Glomerular visceral epithelial cell (primary cell): ENCODE measurements at regions not wholly inside any gene's neighbourhood (a gene's known extent, or its start where the extent isn't known, plus 50 kb on each side); places are given as distances from the start of the nearest gene placed in this dataset.
A peak's percentile ranks its signal among the peaks of the same experiment; 100 is the strongest.
"Not testable (repeated sequence)": the region's sequence is repeated elsewhere in the genome, so short reads cannot be mapped to it uniquely, and the experiment has no call there.

ENCODE experiments used
- DNase-seq: peaks from one replicate; pipeline ENCODE4 v3.0.0-alpha.2; 2016; ENCODE audit errors: extremely low spot score

DNA sequence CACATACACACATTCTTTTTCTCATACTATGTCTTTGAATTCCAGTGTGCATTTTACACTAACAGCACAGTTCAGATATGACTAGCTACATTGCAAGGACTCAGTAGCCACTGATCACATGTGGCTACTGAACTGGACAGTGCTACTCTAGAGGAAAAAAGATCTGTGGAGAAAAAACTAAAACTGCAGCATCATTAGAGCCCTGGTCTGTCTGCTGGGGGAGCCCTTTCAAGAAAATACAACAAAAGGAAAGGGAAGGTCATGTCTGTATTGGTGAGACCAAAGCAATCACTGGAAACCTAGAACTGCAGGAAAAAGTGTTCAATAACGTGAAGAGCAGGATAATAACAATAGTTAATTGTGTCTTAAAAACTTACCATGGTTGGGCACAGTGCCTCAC, 132.3 kb upstream of the JARID2 start:
- DNase-seq: no peak

GRCh38 chr6:15114061-15114460, 131.8 kb upstream of the JARID2 start:
- no peak for DNase-seq

GRCh38 chr6:15116889-15117288, 129.0 kb upstream of the JARID2 start:
- no peak for DNase-seq

DNA sequence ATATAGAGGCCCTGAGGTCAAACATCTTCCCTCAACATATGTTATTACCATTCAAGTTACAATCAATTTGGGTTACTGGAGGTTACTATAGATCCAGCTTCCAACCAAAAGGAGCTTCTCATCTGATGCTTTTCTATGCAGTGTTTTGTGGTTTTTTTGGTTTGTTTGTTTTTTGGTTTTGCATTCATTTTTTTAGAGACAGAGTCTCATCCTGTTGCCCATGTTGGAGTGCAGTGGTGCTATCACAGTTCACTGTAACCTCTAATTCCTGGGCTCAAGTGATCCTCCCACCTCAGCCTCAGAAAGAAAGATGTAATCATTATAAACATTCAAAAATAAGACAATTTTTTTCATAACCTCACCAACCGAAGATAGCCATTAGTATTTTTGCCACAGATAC, 124.4 kb upstream of the JARID2 start:
- DNase-seq: no peak

DNA sequence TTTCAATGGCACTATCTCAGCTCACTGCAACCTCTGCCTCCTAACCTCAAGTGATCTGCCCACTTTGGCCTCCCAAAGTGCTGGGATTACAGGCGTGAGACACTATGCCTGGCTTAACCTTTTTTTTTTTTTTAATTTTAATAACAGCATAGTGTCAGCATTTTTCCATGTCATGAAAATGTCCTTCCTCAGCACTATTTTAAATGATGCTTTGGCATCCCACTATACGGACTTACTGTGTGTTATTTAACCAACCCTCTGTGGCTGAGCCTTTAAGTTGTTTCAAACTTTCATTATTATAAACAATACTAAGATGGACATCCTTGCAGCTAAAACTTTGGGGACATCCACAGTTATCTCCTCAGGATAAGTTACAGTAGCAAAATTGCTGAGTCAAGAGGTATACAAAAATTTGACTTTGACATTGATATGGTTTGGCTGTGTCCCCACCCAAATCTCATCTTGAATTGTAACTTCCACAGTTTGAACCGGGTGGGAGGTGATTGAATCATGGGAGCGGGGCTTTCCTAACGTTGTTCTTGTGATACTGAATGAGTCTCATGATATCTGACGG, 123.8 kb upstream of the JARID2 start:
- no peak for DNase-seq

- no peak for DNase-seq
These were observed 116.0 kb upstream of the JARID2 start for GRCh38 chr6:15129887-15130286.

DNA sequence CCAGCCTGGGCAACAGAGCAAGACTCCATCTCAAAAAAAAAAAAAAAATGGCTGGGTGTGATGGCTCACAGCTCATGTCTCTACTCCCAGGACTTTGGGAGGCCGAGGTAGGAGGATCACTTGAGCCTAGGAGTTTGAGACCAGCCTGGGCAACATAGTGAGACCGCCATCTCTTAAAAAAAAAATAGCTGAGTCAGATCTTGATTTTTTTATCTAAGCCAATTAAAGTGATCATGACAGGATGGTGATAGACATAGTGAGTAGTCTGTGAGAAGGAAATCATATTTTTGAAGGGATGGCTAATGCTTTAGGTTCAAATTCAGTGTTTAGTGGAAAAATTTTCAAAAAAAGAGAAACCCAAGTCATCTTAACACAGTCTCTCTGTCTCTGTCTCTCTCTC, 114.6 kb upstream of the JARID2 start:
- DNase-seq: no peak

- no peak for DNase-seq
These were observed 114.2 kb upstream of the JARID2 start for GRCh38 chr6:15131651-15132061.

GRCh38 chr6:15132167-15132566, 113.7 kb upstream of the JARID2 start:
- DNase-seq: no peak

GRCh38 chr6:15132854-15133670, 112.8 kb upstream of the JARID2 start:
- peak; percentile 90 for DNase-seq

DNA sequence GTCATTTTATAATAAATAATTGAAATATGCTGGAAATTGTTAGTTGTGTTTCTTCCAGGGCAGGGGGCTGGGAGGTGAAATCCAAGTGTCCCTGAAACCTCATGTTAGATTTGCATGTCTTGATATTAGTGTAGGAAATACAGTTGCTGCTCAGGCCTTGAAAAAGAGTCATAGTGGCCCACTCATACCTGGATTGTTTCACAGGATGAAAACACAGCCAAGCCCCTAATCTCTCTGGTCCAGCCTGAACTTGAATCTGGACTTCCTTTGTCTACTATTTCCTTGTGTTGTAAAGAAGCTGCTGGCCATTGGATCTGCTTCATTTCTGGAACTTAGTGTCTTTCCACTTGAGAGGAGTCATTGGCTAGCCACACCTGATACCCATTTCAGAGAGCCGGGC, 108.8 kb upstream of the JARID2 start:
- DNase-seq: no peak

DNA sequence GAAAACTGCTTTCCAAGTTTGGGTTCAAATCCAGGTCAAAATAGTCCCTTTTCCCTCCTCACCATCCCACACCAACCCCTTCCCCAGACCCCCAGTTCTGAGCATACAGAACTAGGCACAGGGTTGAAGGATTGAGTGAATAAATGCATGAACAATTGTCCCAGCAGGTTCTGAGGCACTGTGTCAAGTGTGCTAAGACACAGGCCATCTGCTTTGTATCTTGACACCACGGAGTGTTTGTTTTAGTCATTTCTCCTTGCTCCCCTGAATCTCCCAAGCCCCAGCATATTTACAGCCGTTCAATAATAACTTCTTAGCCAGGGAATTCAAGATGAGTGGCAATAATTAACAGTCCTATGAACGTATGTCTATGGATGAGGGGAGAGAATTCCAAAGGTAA, 102.8 kb upstream of the JARID2 start:
- DNase-seq: no peak

DNA sequence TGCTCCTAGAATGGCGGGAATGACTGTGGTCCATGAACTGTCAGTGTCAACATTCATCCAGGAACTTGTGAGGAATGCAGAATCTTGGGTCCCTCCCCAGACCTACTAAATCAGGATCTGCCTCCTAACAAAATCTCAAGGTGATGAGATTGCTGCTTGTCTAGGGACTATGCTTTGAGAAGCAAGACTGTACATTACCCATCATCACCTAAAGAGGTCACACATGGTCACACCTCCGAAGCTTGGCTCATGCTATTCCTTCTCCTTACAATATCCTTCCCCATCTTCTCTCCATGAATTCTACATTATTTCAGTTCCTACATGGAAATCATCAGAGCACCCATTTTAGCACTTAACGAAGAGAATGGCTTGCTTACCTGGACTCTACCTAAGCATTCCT, 102.3 kb upstream of the JARID2 start:
- DNase-seq: no peak

GRCh38 chr6:15145821-15146220, 100.0 kb upstream of the JARID2 start:
- DNase-seq: no peak

DNA sequence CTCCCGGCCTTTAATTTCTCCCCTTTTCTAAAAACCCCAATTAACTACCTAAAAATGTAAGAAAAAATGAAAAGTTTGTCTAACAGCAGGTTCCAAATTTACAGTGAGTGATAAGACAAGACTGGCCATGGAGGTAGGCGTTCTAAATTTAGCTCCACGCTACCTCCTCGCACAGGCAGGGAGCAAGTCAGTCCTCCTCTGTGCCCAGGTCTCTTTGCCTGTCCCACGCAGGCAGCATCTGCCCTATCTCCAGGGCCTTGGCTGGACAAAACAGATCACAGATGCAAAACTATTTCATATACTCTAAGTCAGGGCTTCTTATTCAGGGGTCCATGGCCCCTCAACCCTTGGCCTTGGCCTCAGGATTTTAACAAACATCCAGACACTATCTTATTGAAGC, 98.0 kb upstream of the JARID2 start:
- DNase-seq: no peak

GRCh38 chr6:15148356-15148946, 97.4 kb upstream of the JARID2 start:
- DNase-seq: peak; percentile 92

DNA sequence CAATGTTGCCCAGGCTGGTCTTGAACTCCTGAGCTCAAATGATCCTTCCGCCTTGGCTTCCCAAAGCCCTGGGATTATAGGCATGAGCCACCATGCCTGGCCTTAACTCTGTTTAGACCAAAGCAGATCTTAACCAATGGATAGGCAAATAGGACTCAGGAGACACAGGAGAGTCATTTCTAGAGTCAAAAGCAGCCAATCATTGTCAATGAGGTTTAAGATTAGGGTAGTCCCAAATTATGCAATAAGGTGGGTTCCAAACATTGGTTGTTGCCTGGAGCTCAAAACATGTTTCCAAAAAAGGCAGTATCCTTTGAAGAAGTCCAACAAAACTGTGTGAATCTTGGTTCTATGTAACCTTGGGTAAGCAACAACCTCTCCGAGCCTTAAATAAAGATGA, 95.7 kb upstream of the JARID2 start:
- no peak for DNase-seq

DNA sequence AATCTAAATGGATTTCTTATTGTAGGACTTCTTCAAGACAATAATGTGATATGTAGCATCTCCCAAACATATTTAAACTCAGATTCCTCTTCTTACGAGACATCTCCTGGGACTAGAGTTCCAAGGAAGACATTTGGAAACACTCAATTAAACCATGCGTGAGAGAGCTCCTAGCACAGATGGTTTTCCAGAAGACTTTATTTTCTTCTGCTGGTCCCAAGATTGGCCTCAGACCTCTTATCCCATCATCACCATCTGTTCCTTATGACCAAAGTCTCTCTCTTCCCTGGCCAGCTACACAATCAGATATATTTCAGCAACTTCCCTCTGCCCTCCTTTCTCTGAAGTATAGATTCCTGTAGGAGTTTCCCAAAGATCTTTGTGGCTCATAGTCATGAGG, 93.2 kb upstream of the JARID2 start:
- no peak for DNase-seq

- no peak for DNase-seq
These were observed 92.7 kb upstream of the JARID2 start for GRCh38 chr6:15153191-15153590.

DNA sequence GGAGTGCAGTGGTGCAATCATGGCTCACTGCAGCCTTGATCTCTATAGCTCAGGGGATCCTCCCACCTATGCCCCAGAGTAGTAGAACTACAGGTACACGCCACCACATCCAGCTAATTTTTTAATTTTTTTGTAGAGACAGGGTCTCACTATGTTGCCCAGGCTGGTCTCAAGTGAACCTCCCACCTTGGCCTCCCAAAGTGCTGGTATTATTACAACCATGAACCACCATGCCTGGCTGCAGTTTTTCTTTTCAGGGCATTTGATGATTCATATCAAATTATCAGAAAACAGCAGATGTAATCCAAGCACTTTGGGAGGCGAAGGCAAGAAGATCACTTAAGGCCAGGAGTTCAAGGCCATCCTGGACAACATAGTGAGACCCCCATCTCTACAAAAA, 88.4 kb upstream of the JARID2 start:
- DNase-seq: no peak

- DNase-seq: no peak
These were observed 86.8 kb upstream of the JARID2 start for GRCh38 chr6:15158821-15159619.

DNA sequence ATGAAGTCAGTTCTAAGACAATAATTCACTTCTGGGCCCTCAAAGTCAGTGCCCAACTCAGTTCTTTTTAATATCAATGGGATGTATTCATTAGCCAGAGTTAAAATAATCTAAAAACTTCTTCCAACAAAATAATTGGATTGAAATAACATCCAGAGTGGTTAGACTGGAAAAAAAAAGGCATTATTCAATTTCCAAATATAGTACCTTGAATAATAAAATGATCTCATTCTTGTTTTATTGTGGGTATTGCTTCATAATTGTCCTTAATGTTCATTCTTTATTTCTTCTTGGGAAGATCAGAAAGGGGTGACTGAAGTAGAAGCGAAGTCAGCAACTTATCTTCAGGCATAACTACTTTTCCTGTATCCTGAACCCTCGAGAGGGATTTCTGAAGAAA, 85.1 kb upstream of the JARID2 start:
- no peak for DNase-seq

DNA sequence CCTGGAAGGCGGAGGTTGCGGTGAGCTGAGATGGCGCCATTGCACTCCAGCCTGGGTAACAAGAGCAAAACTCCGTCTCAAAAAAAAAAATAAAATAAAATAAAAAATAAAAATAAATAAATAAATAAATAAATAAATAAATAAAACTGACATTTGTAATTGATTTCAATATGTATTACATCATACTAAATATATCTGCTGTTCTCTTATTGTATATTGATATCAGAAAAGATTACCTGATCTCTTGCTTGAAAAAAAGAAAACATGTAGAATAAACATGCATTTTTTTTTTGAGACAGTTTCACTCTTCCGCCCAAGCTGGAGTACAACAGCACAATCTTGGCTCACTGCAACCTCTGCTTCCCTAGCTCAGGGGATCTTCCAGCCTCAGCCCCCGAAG, 81.0 kb upstream of the JARID2 start:
- not testable (repeated sequence) for DNase-seq
